Panc1 (cell line): ENCODE measurements at regions not wholly inside any gene's neighbourhood (a gene's known extent, or its start where the extent isn't known, plus 50 kb on each side); places are given as distances from the start of the nearest gene placed in this dataset.

Experiments used
- ATAC-seq: fragments of 200-7000 bp; cut with Tn5 transposase; 2 replicates; pipeline ENCODE4 v1.9.1; 2020; ENCODE audit warnings: mild to moderate bottlenecking, moderate library complexity
- BruUV-seq: library from RNA; stranded (reverse); fragments of 400-500 nt; replicated peaks from 2 replicates; lab custom pipeline; 2021; lab: Mats Ljungman, UMichigan
- CTCF ChIA-PET: fragments of 300-600 bp; sonication (Branson Sonifier 250); formaldehyde crosslinking; loops from one replicate; lab custom pipeline; 2022; ENCODE audit warnings: antibody characterized with exemption; lab: Charles Lee
- POLR2A ChIA-PET: fragments of 300-600 bp; sonication (Branson Sonifier 250); formaldehyde crosslinking; loops from one replicate; lab custom pipeline; 2022; ENCODE audit warnings: antibody characterized with exemption; lab: Charles Lee
- DNase-seq: peaks from one replicate; pipeline ENCODE4 v3.0.0-alpha.2; 2010; ENCODE audit warnings: low read depth, low spot score
- H3K27ac ChIP-seq: 2 replicates; pipeline ENCODE4 v1.5.1; 2011; ENCODE audit warnings: mild to moderate bottlenecking, low read length, inconsistent platforms
- H3K27me3 ChIP-seq: fragments of 200-500 bp; sonication (Bioruptor generic); 2 replicates; pipeline ENCODE4 v1.6.0; 2014; ENCODE audit warnings: low read length, inconsistent platforms; ENCODE audit not compliant: control insufficient read depth, insufficient read depth
- H3K36me3 ChIP-seq: fragments of 200-500 bp; sonication (Bioruptor generic); 2 replicates; pipeline ENCODE4 v1.5.1; 2014; ENCODE audit warnings: inconsistent platforms, mild to moderate bottlenecking, low read length, moderate library complexity; ENCODE audit not compliant: control insufficient read depth, insufficient read depth
- H3K4me1 ChIP-seq: 2 replicates; pipeline ENCODE4 v1.5.1; 2011; ENCODE audit warnings: inconsistent platforms, mild to moderate bottlenecking, low read length, moderate library complexity; ENCODE audit not compliant: control insufficient read depth, insufficient read depth
- H3K4me3 ChIP-seq, 2 experiments: 2 replicates each; pipeline ENCODE4 v1.5.1; 2011 to 2012; ENCODE audit warnings: low read depth in 2 of 2, low read length in 2 of 2, mild to moderate bottlenecking in 2 of 2, inconsistent platforms in 1 of 2, moderate library complexity in 1 of 2
- H3K9me3 ChIP-seq: fragments of 200-500 bp; sonication (Bioruptor generic); 2 replicates; pipeline ENCODE4 v1.5.1; 2014; ENCODE audit warnings: low read depth, mild to moderate bottlenecking, inconsistent platforms, low read length, moderate library complexity; ENCODE audit not compliant: control insufficient read depth, insufficient read depth
- CTCF ChIP-seq: fragments of 450-650 bp; IDR thresholded peaks from 2 replicates; pipeline ENCODE4 v1.5.1; 2017; ENCODE audit warnings: mild to moderate bottlenecking
- POLR2AphosphoS5 ChIP-seq: IDR thresholded peaks from 2 replicates; pipeline ENCODE4 v1.6.1; 2012; ENCODE audit warnings: mild to moderate bottlenecking, low read depth, low read length, moderate library complexity
- REST ChIP-seq, 2 experiments: IDR thresholded peaks; 2 replicates each; pipeline ENCODE4 v1.6.1; 2011 to 2012; ENCODE audit warnings: low read depth in 2 of 2, control low read depth in 1 of 2, low read length in 1 of 2, mild to moderate bottlenecking in 1 of 2, moderate library complexity in 1 of 2; ENCODE audit not compliant: insufficient read depth in 1 of 2
- SIN3A ChIP-seq: IDR thresholded peaks from 2 replicates; pipeline ENCODE4 v1.6.1; 2012; ENCODE audit warnings: low read depth, mild to moderate bottlenecking, low read length, moderate library complexity, borderline replicate concordance; ENCODE audit not compliant: insufficient read depth
- TCF7L2 ChIP-seq: IDR thresholded peaks from 2 replicates; pipeline ENCODE4 v1.6.1; 2011; ENCODE audit warnings: mild to moderate bottlenecking, low read depth, low read length, inconsistent platforms
- in situ Hi-C: cut with HindIII; loops from 2 replicates; pipeline ENCODE4 v1.10.0; 2016; ENCODE audit warnings: low sequenced_read_pairs, low pct_unique_long_range_greater_than_20kb
- intact Hi-C: fragments of 100-400 bp; cut with micrococcal nuclease; formaldehyde crosslinking; loops from one replicate; pipeline ENCODE4 v1.10.0; 2022; ENCODE audit not compliant: unreplicated experiment

DNA sequence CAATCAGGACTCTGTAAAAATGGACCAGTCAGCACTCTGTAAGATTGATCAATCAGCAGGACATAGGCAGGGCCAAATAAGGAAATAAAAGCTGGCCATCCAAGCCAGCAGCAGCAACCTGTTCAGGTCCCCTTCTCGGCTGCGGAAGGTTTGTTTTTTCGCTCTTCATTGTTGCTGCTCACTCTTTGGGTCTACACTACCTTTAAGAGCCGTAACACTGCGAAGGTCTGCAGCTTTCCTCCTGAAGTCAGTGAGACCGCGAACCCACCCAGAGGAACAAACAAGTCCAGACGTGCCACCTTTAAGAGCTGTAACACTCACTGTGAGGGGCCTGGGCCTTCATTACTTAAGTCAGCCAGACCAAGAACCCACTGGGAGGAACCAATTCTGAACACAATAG, 223.2 kb upstream of the EXOC2 start:
- POLR2A ChIA-PET, result no interaction called here
- no peak for TF ChIP-seq POLR2AphosphoS5
- TF ChIP-seq REST (IDR thresholded peaks at IDR 0.05; ENCODE audit: insufficient read depth in 1 of 2, low read depth in 2 of 2, low read length in 1 of 2), result no peak
- TF ChIP-seq TCF7L2, result no peak
- no peak for TF ChIP-seq CTCF
- TF ChIP-seq SIN3A, result no peak
- ATAC-seq (no peak), DNase-seq (no peak)
- H3K36me3 ChIP-seq, result no peaks in the 10 kb centered on the region
- BruUV-seq, result no TSS peak
- CTCF ChIA-PET, result no interaction called here
- no peaks in the 10 kb centered on the region; the same call in 1 of the 2 replicates for H3K4me1 ChIP-seq
- no peak overlapping the region for H3K4me3 ChIP-seq
- H3K27ac ChIP-seq, result no peak overlapping the region
- no peaks in the 10 kb centered on the region for H3K27me3 ChIP-seq
- peaks cover 3% of the 10 kb centered on the region; the same call in 1 of the 2 replicates for H3K9me3 ChIP-seq
- intact Hi-C loops (loop anchor here (10.0 kb wide), 1 partner anchor 419 kb away; no protein-coding TSS in a partner anchor), in situ Hi-C loops (no loop called here)

GRCh38 chr6:912871-913835, 220.2 kb upstream of the EXOC2 start:
- Histone ChIP-seq H3K27me3 (no peaks in the 10 kb centered on the region), H3K4me1 (no peaks in the 10 kb centered on the region; the same call in 1 of the 2 replicates), H3K27ac (no peak overlapping the region), H3K9me3 (0 out of 2 replicates have a peak, but pooled peaks cover 3% of the 10 kb centered on the region), H3K36me3 (no peaks in the 10 kb centered on the region), H3K4me3 (no peak overlapping the region)
- in situ Hi-C loops, result no loop called here
- ChIA-PET POLR2A (interaction anchor here (0.5 kb wide), 1 partner anchor 256 kb away, joined by 3 read pairs; no protein-coding TSS in a partner anchor), CTCF (interaction anchor here (0.6 to 1.2 kb wide), 3 partner anchors 78 to 468 kb away, joined by 4 to 9 read pairs (median 6); no protein-coding TSS in a partner anchor)
- TF ChIP-seq CTCF (peak; percentile 84), REST (IDR thresholded peaks at IDR 0.05; ENCODE audit: insufficient read depth in 1 of 2, low read depth in 2 of 2, low read length in 1 of 2) (no peak)
- DNase-seq (no peak), ATAC-seq (peak; percentile 91)
- intact Hi-C loops, result loop anchor here (10.0 kb wide), 1 partner anchor 422 kb away; no protein-coding TSS in a partner anchor
- no TSS peak for BruUV-seq
